Sigmoid colon (tissue), 4 donors: ENCODE measurements at regions not wholly inside any gene's neighbourhood (a gene's known extent, or its start where the extent isn't known, plus 50 kb on each side); places are given as distances from the start of the nearest gene placed in this dataset.

Experiments used
- CTCF ChIP-seq, 4 experiments: fragments of 450-650 bp in 3 of 4; fragments of 200-600 bp in 1 of 4; IDR thresholded peaks; one replicate each; pipeline ENCODE4 v1.5.1; 2016 to 2019; ENCODE audit warnings: antibody characterized with exemption in 4 of 4, mild to moderate bottlenecking in 3 of 4, moderate library complexity in 2 of 4
- EP300 ChIP-seq, 4 donors: sonication (generic); formaldehyde crosslinking; IDR thresholded peaks; one replicate each; pipeline ENCODE4 v1.6.1; 2017; ENCODE audit warnings: antibody characterized with exemption in 4 of 4
- POLR2A ChIP-seq, 2 donors: fragments of 450-650 bp; IDR thresholded peaks; one replicate each; pipeline ENCODE4 v1.6.1; 2016; ENCODE audit warnings: antibody characterized with exemption in 2 of 2, mild to moderate bottlenecking in 2 of 2, moderate library complexity in 2 of 2
- POLR2AphosphoS5 ChIP-seq, 4 donors: sonication (generic); formaldehyde crosslinking; IDR thresholded peaks; one replicate each; pipeline ENCODE4 v1.6.1; 2017; ENCODE audit warnings: antibody characterized with exemption in 4 of 4

GRCh38 chr15:38070778-38071177, 136.3 kb downstream of the TMCO5A start:
- no peak for TF ChIP-seq CTCF (IDR thresholded peaks at IDR 0.05)
- TF ChIP-seq POLR2A (IDR thresholded peaks at IDR 0.05): no peak
- no peak for TF ChIP-seq EP300 (IDR thresholded peaks at IDR 0.05)
- no peak for TF ChIP-seq POLR2AphosphoS5 (IDR thresholded peaks at IDR 0.05)
